ENCODE measurements at regions not wholly inside any gene's neighbourhood (a gene's known extent, or its start where the extent isn't known, plus 50 kb on each side); places are given as distances from the start of the nearest gene placed in this dataset.

DNA sequence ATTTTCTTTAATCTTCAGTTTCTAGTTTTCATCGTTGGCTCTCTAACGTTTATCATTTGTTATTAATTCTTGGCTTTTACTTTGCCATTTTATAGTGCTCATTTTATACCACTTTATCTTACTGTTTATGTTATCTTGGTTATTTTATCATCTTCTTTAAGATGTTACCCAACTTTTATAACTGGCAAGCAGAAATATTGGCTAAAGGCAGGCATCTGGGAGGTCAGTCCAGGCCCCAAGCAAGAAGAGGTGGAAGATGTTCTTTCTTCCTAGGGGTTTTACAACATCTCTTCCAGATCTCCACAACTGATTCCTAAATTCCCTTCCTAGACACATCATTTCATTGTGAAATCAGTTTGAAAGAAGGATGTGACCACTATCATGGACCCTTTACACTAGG is 208.1 kb downstream of the AHR start:
- Histone ChIP-seq H3K4me1 (no peaks in the 10 kb centered on the region), H3K9me3 (no peaks in the 10 kb centered on the region), H3K4me3 (no peak overlapping the region), H3K27ac (no peak overlapping the region), H3K27me3 (no peaks in the 10 kb centered on the region), H3K36me3 (ENCODE audit: low read depth, missing control alignments) (no peaks in the 10 kb centered on the region)
- intact Hi-C loops (cut with DNase I; ENCODE audit: low total_unique reads), result no loop called here
- DNase-seq, result no peak
- 72 to 73% methylated on average over 2 of the region's 2 CpGs for WGBS, 2 donors
- TF ChIP-seq, protein P1, sequence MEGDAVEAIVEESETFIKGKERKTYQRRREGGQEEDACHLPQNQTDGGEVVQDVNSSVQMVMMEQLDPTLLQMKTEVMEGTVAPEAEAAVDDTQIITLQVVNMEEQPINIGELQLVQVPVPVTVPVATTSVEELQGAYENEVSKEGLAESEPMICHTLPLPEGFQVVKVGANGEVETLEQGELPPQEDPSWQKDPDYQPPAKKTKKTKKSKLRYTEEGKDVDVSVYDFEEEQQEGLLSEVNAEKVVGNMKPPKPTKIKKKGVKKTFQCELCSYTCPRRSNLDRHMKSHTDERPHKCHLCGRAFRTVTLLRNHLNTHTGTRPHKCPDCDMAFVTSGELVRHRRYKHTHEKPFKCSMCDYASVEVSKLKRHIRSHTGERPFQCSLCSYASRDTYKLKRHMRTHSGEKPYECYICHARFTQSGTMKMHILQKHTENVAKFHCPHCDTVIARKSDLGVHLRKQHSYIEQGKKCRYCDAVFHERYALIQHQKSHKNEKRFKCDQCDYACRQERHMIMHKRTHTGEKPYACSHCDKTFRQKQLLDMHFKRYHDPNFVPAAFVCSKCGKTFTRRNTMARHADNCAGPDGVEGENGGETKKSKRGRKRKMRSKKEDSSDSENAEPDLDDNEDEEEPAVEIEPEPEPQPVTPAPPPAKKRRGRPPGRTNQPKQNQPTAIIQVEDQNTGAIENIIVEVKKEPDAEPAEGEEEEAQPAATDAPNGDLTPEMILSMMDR (IDR thresholded peaks at IDR 0.05), result no peak
- no peak for TF ChIP-seq POLR2A (IDR thresholded peaks at IDR 0.05)

DNA sequence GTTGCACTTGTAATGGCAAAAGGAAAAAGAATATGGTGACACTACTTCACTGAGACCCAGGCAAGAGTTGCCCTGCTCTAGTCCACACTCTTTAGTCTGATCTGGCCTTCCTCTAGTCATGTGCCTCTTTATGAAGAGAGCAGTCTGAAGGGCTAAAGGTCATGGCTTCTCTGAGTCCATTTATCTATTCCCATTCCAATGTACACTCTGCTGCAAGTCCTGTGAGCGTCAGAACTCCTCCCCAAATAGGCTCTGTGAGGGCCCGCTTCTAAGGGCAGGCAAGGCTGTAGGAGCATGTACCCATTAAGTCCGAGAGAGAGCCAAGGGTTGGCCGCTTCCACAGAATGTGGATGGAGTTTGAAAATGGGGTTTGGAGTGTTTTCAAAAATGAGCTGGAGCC is 209.3 kb downstream of the AHR start:
- intact Hi-C loops (cut with DNase I; ENCODE audit: low total_unique reads), result no loop called here
- 92 to 96% methylated on average over 4 of the region's 4 CpGs for WGBS, 2 donors
- DNase-seq, result no peak
- TF ChIP-seq POLR2A (IDR thresholded peaks at IDR 0.05), result no peak
- TF ChIP-seq, protein P1 (IDR thresholded peaks at IDR 0.05), result no peak
- H3K27ac ChIP-seq, result no peak overlapping the region
- no peaks in the 10 kb centered on the region for H3K36me3 ChIP-seq (ENCODE audit: low read depth, missing control alignments)
- H3K4me1 ChIP-seq, result no peaks in the 10 kb centered on the region
- H3K27me3 ChIP-seq, result no peaks in the 10 kb centered on the region
- H3K4me3 ChIP-seq, result no peak overlapping the region
- no peaks in the 10 kb centered on the region for H3K9me3 ChIP-seq

DNA sequence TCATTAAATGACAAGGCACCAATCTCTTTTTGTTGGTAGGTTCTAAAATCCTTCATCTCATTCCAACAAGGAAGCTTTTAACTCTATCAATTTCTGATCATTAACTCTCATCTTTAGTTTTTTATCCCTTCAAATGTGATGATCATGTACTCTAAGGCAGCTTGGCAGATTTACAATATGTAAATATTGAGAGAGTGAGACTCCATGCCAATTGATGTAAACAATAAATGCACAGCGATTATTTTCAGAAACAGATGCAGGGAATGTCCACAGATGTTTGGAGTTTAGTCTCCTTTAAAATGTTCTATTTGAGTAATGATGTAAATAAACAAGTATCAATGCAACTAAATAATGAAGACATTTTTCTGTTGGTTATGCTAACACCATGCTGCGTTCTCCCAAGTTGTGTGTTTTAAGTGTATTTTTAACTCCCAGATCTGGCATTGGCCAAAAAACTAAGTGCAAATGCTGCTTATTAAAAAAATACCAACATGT is 213.8 kb downstream of the AHR start:
- Histone ChIP-seq H3K27ac (no peak overlapping the region), H3K4me3 (no peak overlapping the region), H3K36me3 (ENCODE audit: low read depth, missing control alignments) (no peaks in the 10 kb centered on the region), H3K4me1 (no peaks in the 10 kb centered on the region), H3K27me3 (no peaks in the 10 kb centered on the region), H3K9me3 (no peaks in the 10 kb centered on the region)
- DNase-seq, result no peak
- intact Hi-C loops (cut with DNase I; ENCODE audit: low total_unique reads), result no loop called here
- WGBS, 2 donors, result 76% methylated on average over 2 of the region's 2 CpGs
- TF ChIP-seq POLR2A (IDR thresholded peaks at IDR 0.05), result no peak
- TF ChIP-seq, protein P1 (IDR thresholded peaks at IDR 0.05), result no peak

DNA sequence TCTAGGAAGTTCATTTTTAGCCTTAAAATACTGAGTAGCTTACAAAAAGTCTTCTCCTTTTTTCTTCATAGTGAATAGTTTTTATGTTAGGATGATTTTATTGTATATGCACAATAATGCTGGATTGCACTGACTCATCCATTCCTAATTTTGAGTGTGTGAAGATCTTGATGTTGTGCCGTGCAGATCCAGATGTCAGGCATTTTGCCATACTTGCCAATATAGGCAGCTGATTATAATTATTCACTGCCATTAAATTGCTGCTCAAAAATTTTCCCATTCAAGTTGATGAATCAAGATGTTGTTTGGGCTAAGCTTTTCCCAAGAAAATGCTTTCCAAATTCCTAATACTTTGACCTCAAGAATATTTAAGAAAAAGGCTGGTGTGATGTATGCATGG is 218.3 kb downstream of the AHR start:
- Histone ChIP-seq H3K4me1 (no peaks in the 10 kb centered on the region), H3K9me3 (no peaks in the 10 kb centered on the region), H3K36me3 (ENCODE audit: low read depth, missing control alignments) (no peaks in the 10 kb centered on the region), H3K27ac (no peak overlapping the region), H3K27me3 (no peaks in the 10 kb centered on the region), H3K4me3 (no peak overlapping the region)
- intact Hi-C loops (cut with DNase I; ENCODE audit: low total_unique reads), result no loop called here
- WGBS, 2 donors, result 88 to 89% methylated on average over 1 of the region's 1 CpG
- TF ChIP-seq POLR2A (IDR thresholded peaks at IDR 0.05), result no peak
- TF ChIP-seq, protein P1 (IDR thresholded peaks at IDR 0.05), result no peak
- no peak for DNase-seq

DNA sequence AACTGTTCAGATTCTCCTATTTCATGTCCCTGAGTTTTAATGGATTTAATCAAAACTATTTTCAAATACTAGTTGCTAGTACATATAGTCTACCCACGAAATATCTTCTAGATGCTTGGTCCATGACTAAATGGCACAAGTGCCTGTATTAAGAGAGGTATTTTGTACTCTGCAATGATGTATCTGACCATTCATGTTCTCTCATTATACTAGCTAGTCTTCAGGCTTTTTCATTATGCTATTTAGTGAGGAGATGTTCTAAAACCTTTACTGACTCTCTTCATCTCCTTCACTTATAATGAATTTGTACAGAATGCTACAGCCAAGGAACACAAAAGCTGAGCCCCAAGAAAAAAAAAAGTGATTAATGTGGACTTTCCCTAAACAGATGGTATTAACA is 222.5 kb downstream of the AHR start:
- Histone ChIP-seq H3K9me3 (no peaks in the 10 kb centered on the region), H3K4me1 (no peaks in the 10 kb centered on the region), H3K36me3 (ENCODE audit: low read depth, missing control alignments) (no peaks in the 10 kb centered on the region), H3K27ac (peak overlapping the region in 1 of 2 donors; percentile 14), H3K27me3 (no peaks in the 10 kb centered on the region), H3K4me3 (no peak overlapping the region)
- intact Hi-C loops (cut with DNase I; ENCODE audit: low total_unique reads), result no loop called here
- TF ChIP-seq, protein P1 (IDR thresholded peaks at IDR 0.05), result no peak
- TF ChIP-seq POLR2A (IDR thresholded peaks at IDR 0.05), result no peak
- WGBS, 2 donors, result 49 to 59% methylated on average over 1 of the region's 1 CpG
- no peak for DNase-seq
